Stomach (tissue), 4 donors: ENCODE measurements at regions not wholly inside any gene's neighbourhood (a gene's known extent, or its start where the extent isn't known, plus 50 kb on each side); places are given as distances from the start of the nearest gene placed in this dataset.

Experiments used
- CTCF ChIP-seq, 7 experiments: fragments of 450-650 bp in 4 of 7; fragments of 200-600 bp in 3 of 7; sonication (generic) in 3 of 7; IDR thresholded peaks; one replicate each; pipeline ENCODE4 v1.5.1; 2016 to 2019; ENCODE audit warnings: antibody characterized with exemption in 7 of 7, control low read depth in 2 of 7, mild to moderate bottlenecking in 1 of 7
- EP300 ChIP-seq: sonication (generic); formaldehyde crosslinking; IDR thresholded peaks from one replicate; pipeline ENCODE4 v1.6.1; 2017; ENCODE audit warnings: antibody characterized with exemption
- POLR2A ChIP-seq, 4 donors: fragments of 450-650 bp; IDR thresholded peaks; one replicate each; pipeline ENCODE4 v1.6.1; 2016; ENCODE audit warnings: antibody characterized with exemption in 4 of 4, control low read depth in 2 of 4, mild to moderate bottlenecking in 1 of 4, moderate library complexity in 1 of 4

GRCh38 chr5:17433406-17433805 is 64.6 kb upstream of the TAF11L2 start:
- TF ChIP-seq CTCF (IDR thresholded peaks at IDR 0.05): no peak
- TF ChIP-seq POLR2A (IDR thresholded peaks at IDR 0.05): no peak
- no peak for TF ChIP-seq EP300
